Cardiac muscle cell (in vitro differentiated cells and primary cell): ENCODE measurements at regions not wholly inside any gene's neighbourhood (a gene's known extent, or its start where the extent isn't known, plus 50 kb on each side); places are given as distances from the start of the nearest gene placed in this dataset.

Experiments used
- DNase-seq, 2 donors: peaks; one replicate each; pipeline versions ENCODE4 v3.0.0 to v3.0.0-alpha.2; 2010 to 2017; ENCODE audit warnings: low read depth in 1 of 2, low spot score in 1 of 2
- H3K27ac ChIP-seq: fragments of 200-600 bp; sonication (generic); 2 replicates; pipeline ENCODE4 v1.5.1; 2016
- H3K27me3 ChIP-seq: fragments of 200-600 bp; sonication (generic); 2 replicates; pipeline ENCODE4 v1.6.0; 2016; ENCODE audit warnings: control low read depth
- H3K36me3 ChIP-seq: fragments of 200-600 bp; sonication (generic); 2 replicates; pipeline ENCODE4 v1.5.1; 2016; ENCODE audit warnings: control low read depth
- H3K4me1 ChIP-seq: fragments of 200-600 bp; sonication (generic); 2 replicates; pipeline ENCODE4 v1.8.1; 2017; ENCODE audit warnings: low read depth, mild to moderate bottlenecking, mixed run types
- H3K4me3 ChIP-seq: fragments of 200-600 bp; sonication (generic); 2 replicates; pipeline ENCODE4 v1.5.1; 2016; ENCODE audit warnings: mild to moderate bottlenecking
- H3K9me3 ChIP-seq: fragments of 200-600 bp; sonication (generic); 2 replicates; pipeline ENCODE4 v1.5.1; 2017; ENCODE audit warnings: low read depth, mild to moderate bottlenecking, control low read depth
- CTCF ChIP-seq: IDR thresholded peaks from 2 replicates; pipeline ENCODE4 v1.5.1; 2012; ENCODE audit warnings: low read depth, mild to moderate bottlenecking, low read length

GRCh38 chr11:129292092-129292491, 83.6 kb upstream of the BARX2 start:
- no peak overlapping the region for H3K4me3 ChIP-seq
- no peaks in the 10 kb centered on the region for H3K36me3 ChIP-seq
- peaks cover 9% of the 10 kb centered on the region for H3K4me1 ChIP-seq
- H3K27me3 ChIP-seq = no peaks in the 10 kb centered on the region
- H3K27ac ChIP-seq = no peak overlapping the region
- H3K9me3 ChIP-seq = no peaks in the 10 kb centered on the region
- no peak for TF ChIP-seq CTCF
- no peak for DNase-seq

- H3K9me3 ChIP-seq = no peaks in the 10 kb centered on the region
- no peak for TF ChIP-seq CTCF
- no peak for DNase-seq
These were observed 84.1 kb upstream of the BARX2 start for GRCh38 chr11:129291546-129291945.

GRCh38 chr11:129290966-129291365, 84.7 kb upstream of the BARX2 start:
- Histone ChIP-seq H3K36me3 (no peaks in the 10 kb centered on the region), H3K27me3 (no peaks in the 10 kb centered on the region), H3K9me3 (no peaks in the 10 kb centered on the region), H3K4me1 (peaks cover 9% of the 10 kb centered on the region), H3K27ac (no peak overlapping the region), H3K4me3 (no peak overlapping the region)
- no peak for TF ChIP-seq CTCF
- DNase-seq = no peak

More at GRCh38 chr11:129291546-129291945, 84.1 kb upstream of the BARX2 start:
- Histone ChIP-seq H3K27me3 (no peaks in the 10 kb centered on the region), H3K27ac (no peak overlapping the region), H3K36me3 (no peaks in the 10 kb centered on the region), H3K4me1 (peaks cover 9% of the 10 kb centered on the region), H3K4me3 (no peak overlapping the region)

GRCh38 chr11:129289350-129290040, 86.2 kb upstream of the BARX2 start:
- H3K27me3 ChIP-seq = no peaks in the 10 kb centered on the region
- no peak overlapping the region for H3K27ac ChIP-seq
- no peak for TF ChIP-seq CTCF

GRCh38 chr11:129287920-129288319, 87.7 kb upstream of the BARX2 start:
- TF ChIP-seq CTCF = no peak
- H3K4me1 ChIP-seq = peaks cover 19% of the 10 kb centered on the region
- H3K36me3 ChIP-seq = no peaks in the 10 kb centered on the region
- no peak overlapping the region for H3K27ac ChIP-seq
- no peak overlapping the region for H3K4me3 ChIP-seq
- DNase-seq = peak in 1 of 2 donors; percentile 23
- no peaks in the 10 kb centered on the region for H3K9me3 ChIP-seq
- H3K27me3 ChIP-seq = no peaks in the 10 kb centered on the region

More at GRCh38 chr11:129289350-129290040, 86.2 kb upstream of the BARX2 start:
- DNase-seq = no peak
- Histone ChIP-seq H3K36me3 (no peaks in the 10 kb centered on the region), H3K4me1 (peaks cover 19% of the 10 kb centered on the region), H3K4me3 (no peak overlapping the region), H3K9me3 (no peaks in the 10 kb centered on the region)
